Activated CD8-positive, alpha-beta memory T cell treated with anti-CD3 and anti-CD28 coated beads for 36 hours (primary cell): ENCODE measurements at regions not wholly inside any gene's neighbourhood (a gene's known extent, or its start where the extent isn't known, plus 50 kb on each side); places are given as distances from the start of the nearest gene placed in this dataset.
"Not testable (repeated sequence)": the region's sequence is repeated elsewhere in the genome, so short reads cannot be mapped to it uniquely, and the experiment has no call there.

Experiments
- CTCF ChIA-PET: fragments of 350-600 bp; sonication (Branson Sonifier 250); formaldehyde crosslinking; loops from one replicate; lab custom pipeline; 2021; ENCODE audit warnings: antibody characterized with exemption; lab: Charles Lee
- POLR2A ChIA-PET: fragments of 350-600 bp; sonication (Branson Sonifier 250); formaldehyde crosslinking; loops from one replicate; lab custom pipeline; 2021; ENCODE audit warnings: antibody characterized with exemption; lab: Charles Lee

- CTCF ChIA-PET, POLR2A ChIA-PET: not testable (repeated sequence)
Measured at GRCh38 chr1:112825075-112825474, 109.9 kb upstream of the PPM1J start.

GRCh38 chr1:112821307-112822063 is 106.4 kb upstream of the PPM1J start:
- CTCF ChIA-PET: interaction anchor here (0.8 kb wide), 1 partner anchor 13 kb away, joined by 3 read pairs; no protein-coding TSS in a partner anchor
- POLR2A ChIA-PET: not testable (repeated sequence)

GRCh38 chr1:112818990-112819689 is 104.0 kb upstream of the PPM1J start:
- ChIA-PET CTCF (no interaction called here), POLR2A (no interaction called here)

- ChIA-PET POLR2A (no interaction called here), CTCF (interaction anchor here (0.7 kb wide), 2 partner anchors 16 to 41 kb away, joined by 3 to 5 read pairs; no protein-coding TSS in a partner anchor)
Measured at GRCh38 chr1:112817555-112818373, 102.6 kb upstream of the PPM1J start.

GRCh38 chr1:112815376-112815775 is 100.2 kb upstream of the PPM1J start:
- ChIA-PET POLR2A (no interaction called here), CTCF (no interaction called here)

GRCh38 chr1:112814645-112815044 is 99.5 kb upstream of the PPM1J start:
- CTCF ChIA-PET, POLR2A ChIA-PET: not testable (repeated sequence)

- ChIA-PET CTCF (interaction anchor here (0.7 to 1.4 kb wide), 3 partner anchors 13 to 93 kb away, joined by 3 to 11 read pairs (median 4); partner anchors contain the start of gene PPM1J), POLR2A (no interaction called here)
Measured at GRCh38 chr1:112808861-112809684, 93.9 kb upstream of the PPM1J start.

- CTCF ChIA-PET: interaction anchor here (1.4 kb wide), 1 partner anchor 89 kb away, joined by 4 read pairs; a partner anchor contains a TSS
- POLR2A ChIA-PET: no interaction called here
Measured at GRCh38 chr1:112807999-112808398, 92.9 kb upstream of the PPM1J start.

GRCh38 chr1:112807117-112807516 is 92.0 kb upstream of the PPM1J start:
- ChIA-PET CTCF (interaction anchor here (0.7 to 4.2 kb wide), 2 partner anchors 62 to 91 kb away, joined by 4 to 37 read pairs; partner anchors contain the start of gene PPM1J), POLR2A (no interaction called here)

GRCh38 chr1:112806090-112806642 is 91.0 kb upstream of the PPM1J start:
- CTCF ChIA-PET: interaction anchor here (3.8 to 4.2 kb wide), 2 partner anchors 85 to 91 kb away, joined by 19 to 37 read pairs; partner anchors contain the start of gene PPM1J
- POLR2A ChIA-PET: no interaction called here

- CTCF ChIA-PET: interaction anchor here (3.1 to 4.2 kb wide), 3 partner anchors 84 to 90 kb away, joined by 18 to 37 read pairs (median 19); partner anchors contain the start of gene PPM1J
- POLR2A ChIA-PET: no interaction called here
Measured at GRCh38 chr1:112805155-112805853, 90.2 kb upstream of the PPM1J start.

GRCh38 chr1:112803906-112804762 is 89.0 kb upstream of the PPM1J start:
- ChIA-PET POLR2A (no interaction called here), CTCF (interaction anchor here (1.2 to 4.2 kb wide), 5 partner anchors 73 to 88 kb away, joined by 3 to 37 read pairs (median 18); partner anchors contain the start of gene PPM1J)

GRCh38 chr1:112800289-112800688 is 85.2 kb upstream of the PPM1J start:
- CTCF ChIA-PET: interaction anchor here (1.6 to 2.5 kb wide), 2 partner anchors 81 to 84 kb away, joined by 6 to 14 read pairs; a partner anchor contains a TSS
- POLR2A ChIA-PET: no interaction called here

- POLR2A ChIA-PET: no interaction called here
- CTCF ChIA-PET: interaction anchor here (1.1 to 2.7 kb wide), 2 partner anchors 80 to 82 kb away, joined by 4 to 12 read pairs; partner anchors contain the start of gene PPM1J
Measured at GRCh38 chr1:112798292-112798691, 83.2 kb upstream of the PPM1J start.

- ChIA-PET CTCF (interaction anchor here (1.1 to 2.7 kb wide), 2 partner anchors 78 to 81 kb away, joined by 4 to 12 read pairs; partner anchors contain the start of gene PPM1J), POLR2A (no interaction called here)
Measured at GRCh38 chr1:112797224-112797623, 82.1 kb upstream of the PPM1J start.

- ChIA-PET CTCF (interaction anchor here (0.6 kb wide), 1 partner anchor 19 kb away, joined by 3 read pairs; no protein-coding TSS in a partner anchor), POLR2A (no interaction called here)
Measured at GRCh38 chr1:112794654-112795239, 79.6 kb upstream of the PPM1J start.
